A549 (cell line): ENCODE measurements at regions not wholly inside any gene's neighbourhood (a gene's known extent, or its start where the extent isn't known, plus 50 kb on each side); places are given as distances from the start of the nearest gene placed in this dataset.

Source experiments
- ATAC-seq, 2 experiments: fragments of 200-7000 bp in 1 of 2; fragments of >200 bp in 1 of 2; cut with Nextera tagmentation in 1 of 2; cut with Tn5 transposase in 1 of 2; 3 replicates each; pipeline versions ENCODE4 v1.8.0 to v1.9.1; 2018 to 2020; ENCODE audit warnings: mild to moderate bottlenecking in 1 of 2, moderate library complexity in 1 of 2
- CTCF ChIA-PET: fragments of 300-600 bp; sonication (Branson Sonifier 250); formaldehyde crosslinking; extraction: SDS; loops from one replicate; lab custom pipeline; 2021; ENCODE audit warnings: antibody characterized with exemption, inconsistent platforms; lab: Yijun Ruan, JAX
- POLR2A ChIA-PET: fragments of 350-600 bp; formaldehyde crosslinking; extraction: SDS; loops from one replicate; lab custom pipeline; 2021; ENCODE audit warnings: antibody characterized with exemption, inconsistent platforms; lab: Yijun Ruan, JAX
- DNase-seq, 2 experiments: peaks; one replicate each; pipeline versions ENCODE4 v3.0.0 to v3.0.0-alpha.2; 2011 to 2016; ENCODE audit warnings: low read depth in 1 of 2, low spot score in 1 of 2
- FAIRE-seq: peaks from 2 replicates; lab custom pipeline; 2011; peaks lifted over from hg19 to GRCh38; lab: Jason Lieb, UNC
- H3K27ac ChIP-seq, 2 experiments: fragments of >200 bp; sonication (Bioruptor Twin); formaldehyde crosslinking; 3 replicates each; pipeline ENCODE4 v1.5.1; 2016 to 2017
- H3K4me1 ChIP-seq: fragments of >200 bp; sonication (Bioruptor Twin); formaldehyde crosslinking; 3 replicates; pipeline ENCODE4 v1.6.1; 2016
- H3K4me2 ChIP-seq: fragments of >200 bp; sonication (Bioruptor Twin); formaldehyde crosslinking; 3 replicates; pipeline ENCODE4 v1.6.1; 2016
- H3K4me3 ChIP-seq: fragments of >200 bp; sonication (Bioruptor Twin); formaldehyde crosslinking; 3 replicates; pipeline ENCODE4 v1.5.1; 2016
- H3K9me3 ChIP-seq: fragments of >200 bp; sonication (Bioruptor Twin); formaldehyde crosslinking; 3 replicates; pipeline ENCODE4 v1.6.1; 2016
- CBX2 ChIP-seq: fragments of 200-600 bp; sonication (generic); IDR thresholded peaks from 2 replicates; pipeline ENCODE4 v1.6.1; 2016; ENCODE audit warnings: low read depth, mild to moderate bottlenecking, borderline replicate concordance
- CHD2 ChIP-seq: fragments of 150-350 bp; IDR thresholded peaks from 2 replicates; pipeline ENCODE4 v1.6.1; 2014; ENCODE audit warnings: low read length; ENCODE audit not compliant: partially characterized antibody
- CHD4 ChIP-seq: fragments of 200-600 bp; sonication (generic); IDR thresholded peaks from 2 replicates; pipeline ENCODE4 v1.6.1; 2016; ENCODE audit warnings: antibody characterized with exemption, mild to moderate bottlenecking, borderline replicate concordance
- CTCF ChIP-seq: fragments of >200 bp; sonication (Bioruptor Twin); formaldehyde crosslinking; IDR thresholded peaks from 3 replicates; pipeline ENCODE4 v1.5.1; 2016
- E2F6 ChIP-seq: IDR thresholded peaks from 2 replicates; pipeline ENCODE4 v1.6.1; 2012; ENCODE audit warnings: low read depth, borderline replicate concordance
- EHMT2 ChIP-seq: fragments of 200-600 bp; sonication (generic); IDR thresholded peaks from 2 replicates; pipeline ENCODE4 v1.6.1; 2016; ENCODE audit warnings: antibody characterized with exemption, low read depth, mild to moderate bottlenecking, moderate library complexity
- FOSB ChIP-seq: fragments of 250-450 bp; sonication (Bioruptor Pico); IDR thresholded peaks from 2 replicates; pipeline ENCODE4 v1.5.0; 2020; ENCODE audit warnings: mild to moderate bottlenecking, moderate library complexity
- JUNB ChIP-seq: fragments of >200 bp; sonication (Bioruptor Twin); formaldehyde crosslinking; IDR thresholded peaks from 2 replicates; pipeline ENCODE4 v1.6.1; 2016
- KDM5A ChIP-seq: fragments of 200-600 bp; sonication (generic); IDR thresholded peaks from 2 replicates; pipeline ENCODE4 v1.6.1; 2016; ENCODE audit warnings: antibody characterized with exemption, mild to moderate bottlenecking
- MAZ ChIP-seq: fragments of 150-350 bp; IDR thresholded peaks from 2 replicates; pipeline ENCODE4 v1.6.1; 2014; ENCODE audit warnings: antibody characterized with exemption, low read depth, low read length, borderline replicate concordance
- MYC ChIP-seq: IDR thresholded peaks from 2 replicates; pipeline ENCODE4 v1.6.1; 2012; ENCODE audit warnings: mild to moderate bottlenecking, inconsistent platforms, low read length, improper control_type of control experiment, borderline replicate concordance
- RAD21 ChIP-seq, 2 experiments: fragments of >200 bp in 1 of 2; sonication (Bioruptor Twin) in 1 of 2; formaldehyde crosslinking in 1 of 2; IDR thresholded peaks in 1 of 2; conservative IDR thresholded peaks in 1 of 2; 2 replicates in 1 of 2; 3 replicates in 1 of 2; pipeline ENCODE4 v1.6.1; 2012 to 2018; ENCODE audit warnings: inconsistent platforms in 1 of 2
- RCOR1 ChIP-seq: fragments of 150-350 bp; IDR thresholded peaks from 2 replicates; pipeline ENCODE4 v1.6.1; 2014; ENCODE audit warnings: antibody characterized with exemption, low read length, low read depth
- REST ChIP-seq: fragments of 200-600 bp; sonication (generic); IDR thresholded peaks from 2 replicates; pipeline ENCODE4 v1.6.1; 2016; ENCODE audit warnings: antibody characterized with exemption, mild to moderate bottlenecking, moderate library complexity
- RFX5 ChIP-seq: fragments of 450-650 bp; IDR thresholded peaks from 2 replicates; pipeline ENCODE4 v1.7.1; 2014; ENCODE audit warnings: antibody characterized with exemption, mild to moderate bottlenecking, moderate library complexity
- ZNF302 ChIP-seq: fragments of 250-450 bp; sonication (Bioruptor Pico); IDR thresholded peaks from 2 replicates; pipeline ENCODE4 v1.9.0; 2021; ENCODE audit warnings: inconsistent platforms, mild to moderate bottlenecking, moderate library complexity
- WGBS: methylation state at CpG from one replicate; pipeline ENCODE4 v1.1.6; 2017; ENCODE audit errors: missing lambda C conversion rate; 5-methylcytosine and 5-hydroxymethylcytosine counted together
- TF ChIP-seq, protein P1 (sequence below): fragments of 450-650 bp; IDR thresholded peaks from 2 replicates; pipeline ENCODE4 v1.6.1; 2014; ENCODE audit warnings: antibody characterized with exemption
- TF ChIP-seq, protein P2 (sequence below): fragments of 250-450 bp; sonication (Bioruptor Pico); IDR thresholded peaks from 2 replicates; pipeline ENCODE4 v1.5.0; 2021; ENCODE audit warnings: mild to moderate bottlenecking, moderate library complexity, borderline replicate concordance

GRCh38 chr6:141498977-141499376 is 633.7 kb upstream of the GJE1 start:
- CTCF ChIA-PET, result no interaction called here
- 60% methylated on average over 3 of the region's 3 CpGs for WGBS
- ATAC-seq, result no peak
- no peak for FAIRE-seq
- Histone ChIP-seq H3K4me1 (no peaks in the 10 kb centered on the region), H3K27ac (no peak overlapping the region), H3K4me3 (no peak overlapping the region), H3K4me2 (no peak overlapping the region), H3K9me3 (no peaks in the 10 kb centered on the region)
- POLR2A ChIA-PET, result no interaction called here
- no peak for TF ChIP-seq JUNB
- no peak for DNase-seq

DNA sequence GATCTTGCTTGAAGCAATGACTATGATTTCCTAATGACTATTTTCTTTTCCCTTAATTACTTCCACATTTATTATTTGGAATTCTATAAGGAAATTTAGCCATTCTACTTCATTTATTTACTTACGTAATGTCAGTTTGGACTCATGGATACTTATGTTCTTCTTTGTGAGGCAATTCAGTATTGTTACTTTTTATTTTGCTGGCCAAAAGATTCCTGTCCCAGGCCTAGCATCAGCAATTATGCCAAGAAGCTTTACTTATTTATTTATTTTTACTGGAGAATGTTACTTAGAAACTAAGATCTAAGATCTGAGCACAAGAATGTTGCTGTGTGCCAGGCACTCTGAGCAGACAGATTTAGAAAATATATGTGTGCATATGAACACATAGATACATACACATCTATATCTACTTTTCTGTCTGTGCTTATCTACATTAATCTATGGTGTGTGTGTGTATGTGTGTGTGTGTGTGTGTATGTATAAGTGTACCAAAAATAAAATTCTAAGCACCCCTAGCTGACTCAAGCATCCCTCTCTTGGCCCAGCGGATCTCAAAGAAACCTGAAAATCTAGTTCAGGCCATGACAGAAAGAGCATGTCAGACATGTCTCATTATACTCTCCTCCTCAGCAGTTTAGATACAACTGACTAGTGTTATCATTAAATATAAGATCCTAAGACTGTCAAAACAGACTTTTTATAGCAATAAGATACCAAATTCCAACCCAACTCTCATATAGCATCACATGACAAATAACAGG is 640.0 kb upstream of the GJE1 start:
- H3K9me3 ChIP-seq, result no peaks in the 10 kb centered on the region
- POLR2A ChIA-PET, result no interaction called here
- FAIRE-seq (no peak), ATAC-seq (no peak)
- 93% methylated on average over 2 of the region's 2 CpGs for WGBS
- TF ChIP-seq FOSB (CRISPR knock-in tag), result no peak
- TF ChIP-seq MYC, result no peak
- TF ChIP-seq, protein P1, sequence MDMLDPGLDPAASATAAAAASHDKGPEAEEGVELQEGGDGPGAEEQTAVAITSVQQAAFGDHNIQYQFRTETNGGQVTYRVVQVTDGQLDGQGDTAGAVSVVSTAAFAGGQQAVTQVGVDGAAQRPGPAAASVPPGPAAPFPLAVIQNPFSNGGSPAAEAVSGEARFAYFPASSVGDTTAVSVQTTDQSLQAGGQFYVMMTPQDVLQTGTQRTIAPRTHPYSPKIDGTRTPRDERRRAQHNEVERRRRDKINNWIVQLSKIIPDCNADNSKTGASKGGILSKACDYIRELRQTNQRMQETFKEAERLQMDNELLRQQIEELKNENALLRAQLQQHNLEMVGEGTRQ, result no peak
- no peak for TF ChIP-seq REST
- no peak for TF ChIP-seq EHMT2
- TF ChIP-seq, protein P2, sequence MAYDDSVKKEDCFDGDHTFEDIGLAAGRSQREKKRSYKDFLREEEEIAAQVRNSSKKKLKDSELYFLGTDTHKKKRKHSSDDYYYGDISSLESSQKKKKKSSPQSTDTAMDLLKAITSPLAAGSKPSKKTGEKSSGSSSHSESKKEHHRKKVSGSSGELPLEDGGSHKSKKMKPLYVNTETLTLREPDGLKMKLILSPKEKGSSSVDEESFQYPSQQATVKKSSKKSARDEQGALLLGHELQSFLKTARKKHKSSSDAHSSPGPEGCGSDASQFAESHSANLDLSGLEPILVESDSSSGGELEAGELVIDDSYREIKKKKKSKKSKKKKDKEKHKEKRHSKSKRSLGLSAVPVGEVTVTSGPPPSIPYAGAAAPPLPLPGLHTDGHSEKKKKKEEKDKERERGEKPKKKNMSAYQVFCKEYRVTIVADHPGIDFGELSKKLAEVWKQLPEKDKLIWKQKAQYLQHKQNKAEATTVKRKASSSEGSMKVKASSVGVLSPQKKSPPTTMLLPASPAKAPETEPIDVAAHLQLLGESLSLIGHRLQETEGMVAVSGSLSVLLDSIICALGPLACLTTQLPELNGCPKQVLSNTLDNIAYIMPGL (CRISPR knock-in tag), result no peak
- TF ChIP-seq RCOR1, result no peak
- TF ChIP-seq MAZ, result no peak
- TF ChIP-seq CHD4, result no peak
- TF ChIP-seq CHD2, result no peak
- no peak for TF ChIP-seq KDM5A
- no peak for TF ChIP-seq CTCF
- TF ChIP-seq RFX5, result no peak
- TF ChIP-seq E2F6, result no peak
- TF ChIP-seq RAD21 (conservative IDR thresholded peaks at IDR 0.05 in 1 of 2, IDR thresholded peaks at IDR 0.05 in 1 of 2), result no peak
- no peak for TF ChIP-seq CBX2
- TF ChIP-seq ZNF302 (CRISPR knock-in tag), result no peak
- TF ChIP-seq, all 56 proteins: peak for 0
- CTCF ChIA-PET, result no interaction called here
- no peaks in the 10 kb centered on the region for H3K4me1 ChIP-seq
- no peak overlapping the region for H3K4me3 ChIP-seq
- no peak overlapping the region for H3K27ac ChIP-seq
- no peak for DNase-seq
- no peak overlapping the region for H3K4me2 ChIP-seq
